Right cardiac atrium (tissue), 5 donors: ENCODE measurements at regions not wholly inside any gene's neighbourhood (a gene's known extent, or its start where the extent isn't known, plus 50 kb on each side); places are given as distances from the start of the nearest gene placed in this dataset.

Source experiments
- ATAC-seq, 2 donors: fragments of 200-7000 bp; cut with Tn5 transposase; one replicate each; pipeline versions ENCODE4 v1.8.0 to v1.9.1; 2020; ENCODE audit warnings: moderate library complexity in 2 of 2, mild to moderate bottlenecking in 1 of 2
- DNase-seq, 3 donors: peaks; one replicate each; pipeline ENCODE4 v3.0.0-alpha.2; 2020
- H3K27ac ChIP-seq: one replicate; pipeline ENCODE4 v1.5.1; 2013; ENCODE audit warnings: mild to moderate bottlenecking, low read length, control low read depth, moderate library complexity
- H3K27me3 ChIP-seq: one replicate; pipeline ENCODE4 v1.6.1; 2013; ENCODE audit not compliant: control insufficient read depth, insufficient read depth
- H3K4me1 ChIP-seq: one replicate; pipeline ENCODE4 v1.6.1; 2013; ENCODE audit warnings: low read length; ENCODE audit not compliant: control insufficient read depth, insufficient read depth
- H3K4me3 ChIP-seq: one replicate; pipeline ENCODE4 v1.5.1; 2013; ENCODE audit warnings: low read length, control low read depth
- H3K9me3 ChIP-seq: one replicate; pipeline ENCODE4 v1.6.1; 2013; ENCODE audit warnings: low read length; ENCODE audit not compliant: control insufficient read depth
- WGBS: extraction: QIAGEN DNeasy Blood & Tissue Kit; methylation state at CpG from one replicate; pipeline ENCODE4 v1.1.7; 2013; 5-methylcytosine and 5-hydroxymethylcytosine counted together
- intact Hi-C, 4 donors: fragments of 100-400 bp; cut with DNase I; formaldehyde crosslinking; loops; one replicate each; pipeline versions ENCODE4 v1.11.0 to v1.14.0; 2022 to 2023
- donor health status: healthy with polysubstance abuse.
- donor health status: DM: no; HTN: yes; CAD: no.
- donor health status: DM: no; HTN: no; CAD: no.
- donor health status: DM: no; HTN: yes; CAD: no; lungs with severe emphysema.
- donor health status: DM: yes; HTN: yes; CAD: no.

DNA sequence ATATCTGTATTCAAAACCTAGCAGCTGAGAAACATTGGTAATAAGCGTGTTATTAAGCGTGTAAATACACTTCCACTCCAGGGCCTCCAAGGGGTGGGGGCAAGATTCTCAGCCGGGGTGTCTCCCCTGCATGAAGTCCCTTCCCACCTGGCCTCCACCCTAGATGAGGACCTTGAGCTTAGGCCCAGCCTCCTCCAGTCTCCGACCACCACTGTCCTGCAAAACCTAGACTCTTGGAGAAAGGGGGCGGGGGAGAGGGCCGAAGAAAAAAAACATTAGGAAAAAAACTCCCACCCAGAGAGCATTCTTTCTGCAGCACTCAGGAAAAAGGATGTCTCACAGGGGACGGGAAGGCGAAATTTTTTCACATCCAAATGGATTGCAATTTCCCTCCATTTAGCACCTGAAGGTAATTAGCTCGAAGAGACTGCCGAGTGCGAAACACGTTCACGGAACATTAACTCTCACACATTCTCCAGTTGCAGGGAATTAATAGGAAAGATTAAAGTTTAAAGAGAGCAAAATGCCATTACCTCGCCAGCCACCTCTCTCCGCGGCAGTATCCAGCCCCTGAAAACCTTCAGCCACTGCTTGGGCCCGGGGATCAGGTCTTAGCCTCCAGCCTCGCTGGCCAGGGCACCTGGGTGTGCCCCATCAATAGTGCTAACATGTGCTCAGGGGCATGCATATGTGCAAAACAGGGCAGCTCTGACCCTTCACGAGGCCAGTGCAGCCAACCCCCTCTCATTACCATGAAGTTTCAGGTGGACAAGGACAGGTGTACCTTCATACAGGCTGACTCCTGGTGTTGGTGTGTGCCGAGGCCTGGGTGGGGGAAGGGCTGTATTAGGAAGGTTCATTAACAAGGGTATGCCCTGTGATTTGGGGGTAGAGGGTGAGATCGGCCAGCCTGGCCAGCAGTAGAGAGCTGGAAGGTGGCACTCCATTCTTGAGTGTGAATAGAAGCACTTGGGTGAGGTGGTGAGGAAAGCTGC is 77.2 kb downstream of the HIF1AN start:
- Histone ChIP-seq H3K27ac (no peak overlapping the region), H3K4me1 (no peaks in the 10 kb centered on the region), H3K4me3 (no peak overlapping the region), H3K9me3 (no peaks in the 10 kb centered on the region), H3K27me3 (no peaks in the 10 kb centered on the region)
- no peak for DNase-seq
- WGBS = 60% methylated on average over 21 of the region's 21 CpGs
- no peak for ATAC-seq
- intact Hi-C loops = no loop called here

DNA sequence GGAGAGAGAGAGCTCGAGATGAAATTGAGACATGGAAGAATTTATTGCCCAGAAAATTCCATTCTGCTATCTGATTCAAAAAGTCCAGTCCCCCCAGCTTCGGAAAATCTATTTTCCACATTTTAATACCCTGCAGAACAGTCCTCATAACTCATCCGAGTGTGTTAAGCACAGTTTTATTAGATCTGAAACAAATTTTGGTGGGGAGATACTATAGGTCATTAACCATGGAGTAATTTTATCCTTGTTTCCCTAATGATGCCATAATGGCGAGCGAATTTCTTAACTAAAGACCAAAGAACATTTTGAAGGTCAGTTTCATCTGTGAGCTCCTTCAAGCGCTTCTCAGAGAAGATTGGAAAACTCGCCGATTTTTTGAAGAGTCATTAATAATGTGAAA is 78.1 kb downstream of the HIF1AN start:
- Histone ChIP-seq H3K4me3 (no peak overlapping the region), H3K27me3 (no peaks in the 10 kb centered on the region), H3K27ac (no peak overlapping the region), H3K9me3 (no peaks in the 10 kb centered on the region), H3K4me1 (no peaks in the 10 kb centered on the region)
- 80% methylated on average over 8 of the region's 8 CpGs for WGBS
- DNase-seq = no peak
- no peak for ATAC-seq
- intact Hi-C loops = no loop called here

DNA sequence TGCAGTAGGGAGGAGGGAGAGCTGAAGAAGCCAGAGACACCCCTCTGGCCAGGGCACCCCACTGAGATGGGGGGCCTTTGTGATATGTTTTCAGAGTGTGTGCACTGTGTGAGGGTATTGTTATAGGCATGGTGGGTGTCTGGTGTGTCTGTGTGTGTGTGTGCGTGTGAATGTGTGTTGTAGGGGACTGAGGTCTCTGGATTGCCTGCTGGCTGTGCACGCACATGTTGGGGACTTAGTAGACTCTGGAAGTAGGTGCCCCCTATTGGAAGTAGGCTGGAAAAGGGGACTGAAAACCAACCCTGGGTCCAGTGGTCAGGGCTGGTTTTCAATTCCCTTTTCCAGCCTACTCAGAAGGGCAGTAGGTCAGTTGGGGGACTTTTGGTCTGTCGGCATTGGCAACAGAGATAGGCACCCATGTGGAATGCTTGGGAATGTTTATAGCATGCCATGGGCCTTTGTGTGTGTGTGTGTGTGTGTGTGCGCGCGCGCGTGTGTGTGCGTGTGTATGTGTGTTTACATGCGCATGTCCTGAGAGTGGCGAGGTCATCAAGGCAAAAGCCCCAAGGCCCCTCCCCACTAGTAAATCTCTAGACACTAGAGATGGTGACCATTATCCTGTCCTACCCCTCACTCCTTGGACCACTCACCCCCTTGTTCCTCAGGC is 78.8 kb downstream of the HIF1AN start:
- Histone ChIP-seq H3K27me3 (no peaks in the 10 kb centered on the region), H3K4me1 (no peaks in the 10 kb centered on the region), H3K9me3 (no peaks in the 10 kb centered on the region), H3K4me3 (no peak overlapping the region), H3K27ac (no peak overlapping the region)
- no peak for ATAC-seq
- intact Hi-C loops = no loop called here
- DNase-seq = no peak
- 71% methylated on average over 11 of the region's 11 CpGs for WGBS

DNA sequence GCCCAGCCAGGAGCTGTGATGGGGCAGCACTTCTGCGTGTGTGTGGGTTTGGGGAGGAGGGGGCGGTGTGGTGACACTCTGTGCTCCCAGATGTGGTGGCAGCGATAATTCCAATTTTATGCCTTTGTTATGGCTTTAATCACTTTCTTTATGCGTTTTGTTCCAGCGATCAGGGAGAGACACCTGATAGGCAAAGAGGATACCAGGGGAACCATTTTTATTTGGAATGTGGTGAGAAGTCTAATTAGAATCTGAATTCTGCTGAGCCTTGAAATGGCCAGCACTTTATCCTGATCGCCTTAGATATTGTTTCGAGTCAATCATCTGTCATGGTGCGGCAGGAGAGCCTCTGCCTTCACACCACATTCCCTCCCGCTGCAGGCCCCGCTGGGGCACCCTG is 79.5 kb downstream of the HIF1AN start:
- Histone ChIP-seq H3K4me3 (no peak overlapping the region), H3K9me3 (no peaks in the 10 kb centered on the region), H3K27ac (no peak overlapping the region), H3K27me3 (no peaks in the 10 kb centered on the region), H3K4me1 (no peaks in the 10 kb centered on the region)
- intact Hi-C loops = no loop called here
- DNase-seq (no peak), ATAC-seq (no peak)
- 86% methylated on average over 10 of the region's 10 CpGs for WGBS

DNA sequence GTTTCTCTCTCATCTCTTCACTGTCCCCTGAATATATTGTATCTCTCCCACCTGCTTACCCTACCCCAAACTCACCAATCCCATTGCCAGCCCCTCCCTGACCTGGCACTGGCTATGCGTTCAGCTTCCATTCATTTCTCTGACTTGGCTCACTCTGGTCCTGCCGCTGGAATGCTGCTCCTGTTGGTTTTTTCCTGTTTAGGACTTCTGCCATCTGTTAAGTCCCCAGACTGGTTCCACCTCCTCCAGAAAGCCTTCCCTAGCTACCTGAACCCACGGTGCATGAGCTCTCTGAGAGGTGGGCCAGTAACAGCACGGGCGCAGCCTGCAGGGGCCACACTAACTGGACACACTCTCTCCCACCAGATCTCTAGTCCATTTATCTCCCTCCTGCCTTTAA is 80.2 kb downstream of the HIF1AN start:
- DNase-seq = no peak
- no peak for ATAC-seq
- no peaks in the 10 kb centered on the region for H3K27me3 ChIP-seq
- no peaks in the 10 kb centered on the region for H3K4me1 ChIP-seq
- H3K27ac ChIP-seq = no peak overlapping the region
- H3K4me3 ChIP-seq = no peak overlapping the region
- 66% methylated on average over 5 of the region's 5 CpGs for WGBS
- intact Hi-C loops = no loop called here
- H3K9me3 ChIP-seq = no peaks in the 10 kb centered on the region

DNA sequence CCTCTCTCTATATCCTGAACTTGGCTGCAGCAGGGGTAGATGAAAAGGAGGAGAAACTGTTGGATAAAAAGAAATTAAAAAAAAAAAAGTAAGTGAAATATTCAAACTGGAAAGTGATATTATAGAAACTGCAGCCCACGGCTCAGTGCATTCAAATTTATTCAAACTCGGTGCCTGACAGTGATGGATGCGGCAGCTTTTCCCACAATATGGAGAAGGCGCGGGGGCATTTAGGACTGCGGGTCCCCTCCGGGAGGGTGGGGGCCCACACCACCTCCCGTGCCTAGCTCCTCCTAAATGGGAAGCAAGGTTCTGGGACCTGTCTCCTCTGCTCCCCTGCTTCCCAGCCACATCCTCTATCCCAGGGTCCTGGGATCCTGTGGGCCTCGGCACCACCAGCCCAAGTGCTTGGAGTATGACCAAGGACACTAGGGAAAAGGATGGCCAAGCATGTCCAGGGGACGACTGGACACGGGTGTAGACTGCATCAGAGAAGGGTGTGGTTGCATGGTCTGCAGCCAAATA is 82.4 kb downstream of the HIF1AN start:
- intact Hi-C loops = no loop called here
- ATAC-seq (no peak), DNase-seq (no peak)
- H3K9me3 ChIP-seq = no peaks in the 10 kb centered on the region
- H3K27me3 ChIP-seq = no peaks in the 10 kb centered on the region
- no peak overlapping the region for H3K4me3 ChIP-seq
- WGBS = 81% methylated on average over 11 of the region's 11 CpGs
- H3K4me1 ChIP-seq = no peaks in the 10 kb centered on the region
- H3K27ac ChIP-seq = no peak overlapping the region

DNA sequence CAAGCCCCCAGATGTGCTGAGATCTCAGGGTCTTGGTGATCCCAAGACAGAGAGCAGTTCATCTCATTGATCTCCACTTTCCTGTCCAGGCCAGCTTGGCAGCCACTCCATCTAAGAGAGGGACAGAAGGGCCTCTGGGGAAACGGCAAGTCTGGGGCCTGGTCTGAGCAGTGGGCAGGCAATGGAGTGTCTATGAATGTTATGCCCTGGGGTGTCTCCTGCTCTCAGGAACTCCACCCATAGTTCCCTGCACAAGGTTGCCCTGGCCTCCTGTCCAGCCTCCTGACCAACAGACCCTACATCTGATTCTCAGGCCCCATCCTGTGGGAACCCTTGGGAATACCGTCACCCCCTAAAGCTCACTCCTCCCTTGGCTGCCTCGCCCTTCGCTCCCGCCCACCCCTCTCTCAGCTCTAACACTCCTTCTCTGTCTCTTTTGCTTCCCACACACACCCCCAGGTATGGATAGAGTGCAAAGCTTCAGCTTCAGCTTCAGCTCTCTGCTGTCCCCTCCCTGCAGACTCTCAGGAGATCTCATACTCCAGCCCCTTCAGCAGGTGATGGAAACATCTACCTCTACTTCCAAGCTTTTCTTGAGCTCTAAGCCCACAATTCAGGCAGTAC is 83.0 kb downstream of the HIF1AN start:
- Histone ChIP-seq H3K4me1 (no peaks in the 10 kb centered on the region), H3K27ac (no peak overlapping the region), H3K9me3 (no peaks in the 10 kb centered on the region), H3K27me3 (no peaks in the 10 kb centered on the region), H3K4me3 (no peak overlapping the region)
- no peak for ATAC-seq
- intact Hi-C loops = no loop called here
- DNase-seq = no peak
- WGBS = 73% methylated on average over 5 of the region's 5 CpGs

DNA sequence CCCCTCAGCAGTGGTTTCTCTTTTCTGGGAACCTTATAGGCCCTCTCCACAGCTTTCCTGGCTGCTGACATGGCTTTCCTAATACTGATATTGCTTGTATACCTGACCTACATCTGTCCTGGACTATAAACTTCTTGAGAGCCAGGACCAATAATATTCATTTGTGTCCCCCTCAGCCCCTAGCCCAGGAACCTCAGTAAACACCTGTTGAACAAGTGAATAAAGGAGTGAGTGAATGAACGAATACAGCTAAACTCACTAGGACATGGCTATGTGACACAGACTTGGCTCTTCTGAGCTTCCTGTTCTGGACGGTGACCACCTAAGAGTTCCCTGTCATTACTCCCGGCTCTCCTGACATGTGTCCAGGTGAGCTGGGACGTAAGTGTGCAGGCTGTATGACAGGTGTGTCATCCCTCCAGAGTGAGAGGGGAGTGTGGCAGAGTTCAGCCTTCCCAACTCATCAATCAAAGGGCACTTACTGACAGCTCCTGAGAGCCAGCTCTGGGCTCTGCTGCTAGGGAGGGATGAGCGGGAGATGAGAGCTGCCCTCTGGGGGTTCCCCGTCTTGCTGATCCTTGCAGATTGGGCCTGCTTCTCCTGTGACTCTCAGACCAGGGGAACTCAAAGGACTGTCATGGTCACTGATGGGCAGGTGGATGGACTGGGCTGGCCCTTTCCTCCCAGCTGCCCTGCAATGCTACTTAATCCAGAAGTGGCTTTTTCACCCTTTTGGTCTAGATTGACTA is 84.5 kb downstream of the HIF1AN start:
- WGBS = 62% methylated on average over 6 of the region's 6 CpGs

DNA sequence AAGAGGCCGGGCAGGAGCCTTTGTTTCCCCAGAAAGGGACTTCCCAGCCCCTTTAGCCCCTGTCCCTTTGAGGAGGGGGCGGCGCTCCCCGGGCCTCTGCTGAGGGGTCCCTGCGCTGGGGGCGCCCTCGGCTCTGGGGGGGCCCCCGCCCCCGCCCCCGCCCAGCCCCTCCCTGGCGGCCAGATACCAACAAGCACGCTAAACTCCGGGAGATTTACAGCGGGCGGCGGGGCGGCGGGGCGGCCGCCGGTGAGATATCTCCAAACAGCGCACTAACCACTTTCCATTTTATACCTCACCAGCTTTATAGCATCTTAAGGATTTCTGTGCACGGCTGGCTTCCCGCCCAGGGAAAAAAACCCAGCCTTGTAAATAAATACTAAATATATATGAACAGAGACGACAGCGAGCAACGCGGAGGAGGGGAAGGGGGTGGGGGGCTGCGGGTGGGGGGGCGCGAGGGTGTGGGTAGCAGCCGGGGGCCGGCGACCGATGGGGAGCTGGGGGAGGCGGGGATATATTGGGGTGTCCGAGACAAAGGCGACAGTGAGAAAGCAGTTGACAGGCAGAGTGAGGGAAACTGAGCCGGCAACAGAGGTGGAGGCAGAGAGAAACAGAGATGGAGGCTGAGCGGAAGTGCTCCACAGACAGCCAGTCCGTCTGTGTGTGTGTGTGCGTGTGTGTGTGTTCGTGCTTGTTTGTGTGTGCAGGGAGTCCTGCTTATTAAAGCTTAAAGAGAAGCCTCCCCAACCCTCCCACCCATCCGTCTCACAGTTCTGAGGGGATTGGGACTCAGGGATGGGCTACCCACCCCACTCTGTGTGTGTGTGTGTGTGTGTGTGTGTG is 85.8 kb downstream of the HIF1AN start:
- no peaks in the 10 kb centered on the region for H3K27me3 ChIP-seq
- no peak overlapping the region for H3K4me3 ChIP-seq
- intact Hi-C loops = no loop called here
- no peaks in the 10 kb centered on the region for H3K4me1 ChIP-seq
- no peak for ATAC-seq
- WGBS = 19% methylated on average over 44 of the region's 44 CpGs
- DNase-seq = no peak
- H3K27ac ChIP-seq = no peak overlapping the region
- no peaks in the 10 kb centered on the region for H3K9me3 ChIP-seq

More for the DNA sequence above, 84.5 kb downstream of the HIF1AN start:
- Histone ChIP-seq H3K4me1 (no peaks in the 10 kb centered on the region), H3K9me3 (no peaks in the 10 kb centered on the region), H3K4me3 (no peak overlapping the region), H3K27me3 (no peaks in the 10 kb centered on the region), H3K27ac (no peak overlapping the region)
- ATAC-seq (no peak), DNase-seq (no peak)
- intact Hi-C loops = no loop called here

DNA sequence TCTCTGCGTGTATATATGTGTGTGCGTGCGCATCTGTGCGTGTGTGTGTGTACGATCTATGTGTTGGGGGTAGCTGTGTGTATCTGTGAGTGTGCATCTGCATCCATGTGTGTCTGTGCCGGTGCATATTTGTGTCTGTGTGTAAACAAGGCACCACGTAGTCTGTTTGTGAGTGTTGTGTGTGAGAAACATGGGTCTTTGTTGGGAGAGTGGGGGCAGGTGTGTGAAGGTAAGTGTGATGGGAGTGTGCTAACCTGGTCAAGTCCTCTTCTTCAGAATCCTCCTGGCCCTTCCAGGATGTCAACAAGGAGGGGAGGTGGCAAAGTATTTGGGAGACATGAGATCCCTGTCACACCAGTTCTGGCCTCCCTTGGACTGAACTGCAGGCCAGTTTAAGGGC is 87.2 kb downstream of the HIF1AN start:
- 78% methylated on average over 7 of the region's 7 CpGs for WGBS

More for the DNA sequence above, 87.2 kb downstream of the HIF1AN start:
- DNase-seq = no peak
- intact Hi-C loops = no loop called here
- H3K4me3 ChIP-seq = no peak overlapping the region
- no peaks in the 10 kb centered on the region for H3K27me3 ChIP-seq
- no peak for ATAC-seq
- H3K4me1 ChIP-seq = no peaks in the 10 kb centered on the region
- H3K9me3 ChIP-seq = no peaks in the 10 kb centered on the region
- no peak overlapping the region for H3K27ac ChIP-seq
